Ovary (tissue), 3 donors: ENCODE measurements at regions not wholly inside any gene's neighbourhood (a gene's known extent, or its start where the extent isn't known, plus 50 kb on each side); places are given as distances from the start of the nearest gene placed in this dataset.

ENCODE experiments used
- EP300 ChIP-seq: sonication (generic); formaldehyde crosslinking; IDR thresholded peaks from one replicate; pipeline ENCODE4 v1.6.1; 2017; ENCODE audit warnings: antibody characterized with exemption
- TF ChIP-seq, protein P1 (sequence below), 3 donors: fragments of 450-650 bp in 2 of 3; fragments of 200-600 bp in 1 of 3; IDR thresholded peaks; one replicate each; pipeline versions ENCODE4 v1.5.1 to v1.8.0; 2016 to 2022; ENCODE audit warnings: antibody characterized with exemption in 3 of 3, mild to moderate bottlenecking in 1 of 3
- donor health status: DM: no; HTN: no; CAD: no.

DNA sequence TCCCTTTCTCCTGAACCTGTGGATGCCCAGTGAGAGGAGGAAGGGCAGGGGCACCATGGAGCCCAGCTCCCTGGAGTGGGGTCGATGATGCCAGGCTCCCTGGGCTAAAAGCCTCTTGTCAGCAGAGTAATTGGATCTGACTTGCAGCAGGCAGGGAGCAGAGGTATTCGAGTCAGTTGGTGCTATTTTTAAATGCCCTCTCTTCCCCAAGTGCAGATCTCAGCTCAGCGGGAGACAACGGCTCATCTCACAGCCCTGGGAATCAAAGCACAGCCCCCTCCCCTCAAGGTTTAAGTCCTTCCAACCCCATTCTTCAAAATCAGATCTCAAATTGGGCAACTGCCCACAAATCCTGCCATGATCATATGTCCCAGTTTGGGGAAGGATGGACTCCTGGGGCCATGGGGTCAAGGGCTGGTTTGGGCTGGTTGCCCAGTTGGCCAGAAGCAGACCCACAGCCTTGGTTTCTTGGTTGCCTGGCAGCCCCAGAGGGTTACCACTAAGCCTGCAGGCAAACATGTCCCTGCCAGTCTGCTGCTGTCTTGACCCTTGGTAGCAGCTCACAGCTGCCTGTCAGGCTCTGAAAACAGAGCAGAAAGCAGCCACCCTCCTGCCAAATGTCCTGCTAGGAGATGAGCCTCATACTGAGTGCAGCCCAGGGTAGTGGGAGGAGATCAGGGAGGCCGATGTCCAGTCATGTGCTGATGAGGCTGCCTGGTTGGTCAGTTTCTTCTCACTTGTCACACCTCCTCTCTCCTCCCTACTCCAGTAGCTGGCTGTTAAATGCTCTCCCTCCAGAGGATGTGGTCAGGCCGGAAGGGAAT is 244.9 kb downstream of the LOXHD1 start:
- TF ChIP-seq, protein P1, sequence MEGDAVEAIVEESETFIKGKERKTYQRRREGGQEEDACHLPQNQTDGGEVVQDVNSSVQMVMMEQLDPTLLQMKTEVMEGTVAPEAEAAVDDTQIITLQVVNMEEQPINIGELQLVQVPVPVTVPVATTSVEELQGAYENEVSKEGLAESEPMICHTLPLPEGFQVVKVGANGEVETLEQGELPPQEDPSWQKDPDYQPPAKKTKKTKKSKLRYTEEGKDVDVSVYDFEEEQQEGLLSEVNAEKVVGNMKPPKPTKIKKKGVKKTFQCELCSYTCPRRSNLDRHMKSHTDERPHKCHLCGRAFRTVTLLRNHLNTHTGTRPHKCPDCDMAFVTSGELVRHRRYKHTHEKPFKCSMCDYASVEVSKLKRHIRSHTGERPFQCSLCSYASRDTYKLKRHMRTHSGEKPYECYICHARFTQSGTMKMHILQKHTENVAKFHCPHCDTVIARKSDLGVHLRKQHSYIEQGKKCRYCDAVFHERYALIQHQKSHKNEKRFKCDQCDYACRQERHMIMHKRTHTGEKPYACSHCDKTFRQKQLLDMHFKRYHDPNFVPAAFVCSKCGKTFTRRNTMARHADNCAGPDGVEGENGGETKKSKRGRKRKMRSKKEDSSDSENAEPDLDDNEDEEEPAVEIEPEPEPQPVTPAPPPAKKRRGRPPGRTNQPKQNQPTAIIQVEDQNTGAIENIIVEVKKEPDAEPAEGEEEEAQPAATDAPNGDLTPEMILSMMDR (IDR thresholded peaks at IDR 0.05): no peak
- TF ChIP-seq EP300: no peak
